NB4 (cell line): ENCODE measurements at regions not wholly inside any gene's neighbourhood (a gene's known extent, or its start where the extent isn't known, plus 50 kb on each side); places are given as distances from the start of the nearest gene placed in this dataset.

Experiments used
- DNase-seq: peaks from one replicate; pipeline ENCODE4 v3.0.0; 2010; ENCODE audit warnings: low read depth
- H3K4me3 ChIP-seq: one replicate; pipeline ENCODE4 v1.5.1; 2011; ENCODE audit warnings: mild to moderate bottlenecking, low read depth, low read length, moderate library complexity
- MYC ChIP-seq: IDR thresholded peaks from 2 replicates; pipeline ENCODE4 v1.6.1; 2011; ENCODE audit warnings: low read depth, low read length
- POLR2A ChIP-seq: IDR thresholded peaks from 2 replicates; pipeline ENCODE4 v1.6.1; 2011; ENCODE audit warnings: mild to moderate bottlenecking; ENCODE audit not compliant: insufficient read length; ENCODE audit errors: extremely low read depth
- TF ChIP-seq, protein P1 (sequence below): IDR thresholded peaks from 2 replicates; pipeline ENCODE4 v1.6.1; 2011; ENCODE audit warnings: low read depth, low read length
- TF ChIP-seq, protein P2 (sequence below): IDR thresholded peaks from one replicate; pipeline ENCODE4 v1.5.1; 2012; ENCODE audit warnings: low read depth, low read length

DNA sequence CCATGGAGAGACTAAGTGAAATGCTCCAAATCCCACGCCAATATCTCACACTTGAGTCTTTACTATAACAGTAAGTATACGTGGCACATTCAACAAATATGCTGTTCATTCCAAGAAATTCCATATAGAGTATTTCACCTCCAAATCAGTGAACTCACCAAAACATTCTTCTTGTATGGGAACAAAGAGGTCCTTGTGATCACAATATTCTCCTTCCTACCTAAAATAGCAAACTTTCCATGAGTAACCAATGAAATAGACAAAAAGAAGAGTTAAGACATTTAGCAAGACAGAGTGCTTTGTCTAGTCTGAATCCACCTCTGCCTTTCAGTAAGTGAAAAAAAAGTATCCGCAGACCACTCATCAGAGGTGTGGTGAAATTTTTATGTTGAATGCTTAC lies 77.3 kb upstream of the NXPH1 start:
- TF ChIP-seq, protein P1, sequence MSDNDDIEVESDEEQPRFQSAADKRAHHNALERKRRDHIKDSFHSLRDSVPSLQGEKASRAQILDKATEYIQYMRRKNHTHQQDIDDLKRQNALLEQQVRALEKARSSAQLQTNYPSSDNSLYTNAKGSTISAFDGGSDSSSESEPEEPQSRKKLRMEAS = no peak
- no peak for TF ChIP-seq POLR2A
- TF ChIP-seq, protein P2, sequence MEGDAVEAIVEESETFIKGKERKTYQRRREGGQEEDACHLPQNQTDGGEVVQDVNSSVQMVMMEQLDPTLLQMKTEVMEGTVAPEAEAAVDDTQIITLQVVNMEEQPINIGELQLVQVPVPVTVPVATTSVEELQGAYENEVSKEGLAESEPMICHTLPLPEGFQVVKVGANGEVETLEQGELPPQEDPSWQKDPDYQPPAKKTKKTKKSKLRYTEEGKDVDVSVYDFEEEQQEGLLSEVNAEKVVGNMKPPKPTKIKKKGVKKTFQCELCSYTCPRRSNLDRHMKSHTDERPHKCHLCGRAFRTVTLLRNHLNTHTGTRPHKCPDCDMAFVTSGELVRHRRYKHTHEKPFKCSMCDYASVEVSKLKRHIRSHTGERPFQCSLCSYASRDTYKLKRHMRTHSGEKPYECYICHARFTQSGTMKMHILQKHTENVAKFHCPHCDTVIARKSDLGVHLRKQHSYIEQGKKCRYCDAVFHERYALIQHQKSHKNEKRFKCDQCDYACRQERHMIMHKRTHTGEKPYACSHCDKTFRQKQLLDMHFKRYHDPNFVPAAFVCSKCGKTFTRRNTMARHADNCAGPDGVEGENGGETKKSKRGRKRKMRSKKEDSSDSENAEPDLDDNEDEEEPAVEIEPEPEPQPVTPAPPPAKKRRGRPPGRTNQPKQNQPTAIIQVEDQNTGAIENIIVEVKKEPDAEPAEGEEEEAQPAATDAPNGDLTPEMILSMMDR = no peak
- TF ChIP-seq MYC = no peak
- DNase-seq = no peak

DNA sequence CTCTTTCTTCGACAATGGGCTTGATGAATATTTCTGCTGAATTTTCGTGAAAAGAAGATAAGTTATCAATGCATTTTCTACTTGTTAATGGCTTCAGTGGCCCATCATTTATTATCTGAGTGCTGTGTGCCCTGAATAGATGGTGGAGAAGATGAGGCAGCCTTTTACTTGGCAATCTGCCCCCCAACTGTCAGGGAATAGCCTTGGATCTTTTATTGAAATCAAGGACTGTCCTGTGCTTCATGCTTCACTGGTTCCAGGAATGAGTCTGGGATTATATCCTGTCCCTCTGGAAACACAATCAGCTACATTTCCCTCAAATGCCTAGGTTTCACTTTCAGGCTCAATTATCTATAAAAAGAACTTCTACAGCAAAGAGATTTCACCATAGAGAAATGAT lies 75.9 kb upstream of the NXPH1 start:
- TF ChIP-seq, protein P2 = no peak
- no peak for TF ChIP-seq POLR2A
- TF ChIP-seq, protein P1 = no peak
- no peak for TF ChIP-seq MYC
- H3K4me3 ChIP-seq = no peak overlapping the region
- DNase-seq = no peak

More for the DNA sequence above, 77.3 kb upstream of the NXPH1 start:
- H3K4me3 ChIP-seq = no peak overlapping the region

- TF ChIP-seq, protein P2 = no peak
- TF ChIP-seq POLR2A = no peak
- TF ChIP-seq, protein P1 = no peak
- TF ChIP-seq MYC = no peak
- no peak overlapping the region for H3K4me3 ChIP-seq
- DNase-seq = no peak
Observed at GRCh38 chr7:8360564-8361153, 72.8 kb upstream of the NXPH1 start.

DNA sequence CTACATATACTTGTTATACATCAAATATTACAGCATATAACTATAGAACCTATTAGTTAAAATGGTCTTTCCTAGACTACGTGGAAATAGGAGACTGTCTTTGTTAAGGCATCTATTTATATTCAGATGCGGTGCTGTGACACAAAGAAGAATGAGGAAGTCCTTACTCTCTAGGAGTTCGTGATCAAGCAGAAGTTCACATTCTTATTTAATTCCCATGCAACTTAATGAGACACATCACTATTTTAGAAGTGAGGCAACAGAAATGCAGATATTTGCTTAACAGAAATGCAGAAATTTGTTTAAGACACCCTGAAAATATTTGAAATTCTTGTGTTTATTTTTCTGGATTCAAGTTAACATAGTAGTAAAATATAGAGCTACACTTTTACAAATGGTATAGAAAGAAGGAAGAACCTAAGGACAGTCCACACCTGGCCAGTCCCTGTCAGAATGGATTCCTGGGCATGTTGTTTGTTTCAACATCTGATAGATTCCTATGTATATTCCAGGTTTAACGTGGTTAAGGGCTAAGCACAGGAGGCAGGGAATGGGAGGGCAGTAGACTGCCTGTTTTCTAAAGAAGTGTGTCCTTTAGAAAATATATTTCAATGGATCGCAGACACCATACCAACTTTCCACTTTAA lies 70.6 kb upstream of the NXPH1 start:
- TF ChIP-seq, protein P2 = no peak
- TF ChIP-seq, protein P1 = no peak
- DNase-seq = peak; percentile 24
- no peak overlapping the region for H3K4me3 ChIP-seq

- H3K4me3 ChIP-seq = no peak overlapping the region
- no peak for TF ChIP-seq MYC
- TF ChIP-seq, protein P1 = no peak
- no peak for TF ChIP-seq POLR2A
- TF ChIP-seq, protein P2 = no peak
- no peak for DNase-seq
Observed at GRCh38 chr7:8363407-8364015, 69.9 kb upstream of the NXPH1 start.
